ENCODE measurements at regions not wholly inside any gene's neighbourhood (a gene's known extent, or its start where the extent isn't known, plus 50 kb on each side); places are given as distances from the start of the nearest gene placed in this dataset.

GRCh38 chr1:17880449-17880848 is 125.3 kb downstream of the ACTL8 start:
- Histone ChIP-seq H3K14ac (ENCODE audit: insufficient read length) (no peak overlapping the region), H3K4me1 (replicated peaks in 1 of 4; ENCODE audit: control insufficient read depth in 3 of 4, insufficient read depth in 4 of 4, low read length in 3 of 4) (peaks cover 0 to 2% (median 0%) of the 10 kb centered on the region in 4 experiments; a peak in 1 of 7 replicates), H2BK15ac (ENCODE audit: low read length) (no peak overlapping the region), H2BK120ac (replicated peaks; ENCODE audit: low read depth, low read length) (no peak overlapping the region), H3K9ac (replicated peaks in 1 of 4; ENCODE audit: extremely low read depth in 1 of 4, low read depth in 3 of 4, low read length in 3 of 4) (no peak overlapping the region), H3K79me1 (ENCODE audit: low read depth, low read length) (no peaks in the 10 kb centered on the region), H3K36me3 (ENCODE audit: control insufficient read depth in 2 of 4, insufficient read depth in 4 of 4, low read length in 3 of 4) (no peaks in the 10 kb centered on the region), H2BK20ac (ENCODE audit: low read length) (no peak overlapping the region), H3K23ac (ENCODE audit: insufficient read length) (no peak overlapping the region), H3K4me2 (ENCODE audit: insufficient read depth in 1 of 2, low read depth in 2 of 2, low read length in 2 of 2) (no peak overlapping the region), H2AK5ac (ENCODE audit: low read depth, low read length) (no peak overlapping the region), H2AFZ (ENCODE audit: low read length) (no peak overlapping the region), H4K5ac (ENCODE audit: insufficient read length, low read depth, low read length) (no peak overlapping the region), H2BK5ac (ENCODE audit: low read depth, low read length) (no peak overlapping the region), H4K8ac (ENCODE audit: extremely low read depth, insufficient read depth, low read length) (no peak overlapping the region), H3K4ac (replicated peaks; ENCODE audit: insufficient read length, low read depth, low read length) (no peak overlapping the region), H3K23me2 (ENCODE audit: low read depth, low read length) (peaks cover 5% of the 10 kb centered on the region; the same call in 1 of the 2 replicates), H4K91ac (replicated peaks; ENCODE audit: insufficient read length, low read length) (no peak overlapping the region), H3K4me3 (ENCODE audit: extremely low read depth in 1 of 4, insufficient read depth in 2 of 4, low read depth in 3 of 4, low read length in 4 of 4) (no peak overlapping the region), H3K79me2 (ENCODE audit: control insufficient read depth in 1 of 2, insufficient read depth in 2 of 2, low read length in 2 of 2) (no peaks in the 10 kb centered on the region), H3K27ac (ENCODE audit: low read depth, low read length) (no peak overlapping the region), H3K27me3 (replicated peaks in 1 of 4; ENCODE audit: control insufficient read depth in 3 of 4, extremely low read depth in 1 of 4, insufficient read depth in 3 of 4, low read length in 3 of 4) (no peaks in the 10 kb centered on the region; a peak in 1 of 7 replicates), H2BK12ac (ENCODE audit: low read depth, low read length) (no peak overlapping the region), H3K9me3 (ENCODE audit: insufficient read depth in 2 of 2, low read depth in 1 of 2, low read length in 1 of 2) (no peaks in the 10 kb centered on the region), H4K20me1 (replicated peaks in 1 of 2; ENCODE audit: control insufficient read depth in 1 of 2, insufficient read depth in 2 of 2, low read length in 2 of 2) (no peaks in the 10 kb centered on the region), H3K18ac (ENCODE audit: extremely low read depth, low read length) (no peak overlapping the region), H3K56ac (replicated peaks; ENCODE audit: insufficient read length, low read depth, low read length) (no peak overlapping the region)
- CTCF ChIA-PET (ENCODE audit: partially characterized antibody): interaction anchor here (1.7 kb wide), 1 partner anchor 38 kb away, joined by 3 read pairs; no protein-coding TSS in a partner anchor
- DNase-seq (ENCODE audit: low read depth in 1 of 2, low spot score in 2 of 2): no peak
- POLR2A ChIA-PET (ENCODE audit: partially characterized antibody): interaction anchor here (0.6 kb wide), 1 partner anchor 402 kb away, joined by 3 read pairs; no protein-coding TSS in a partner anchor
- no peak for FAIRE-seq
- 86% methylated on average over 10 of the region's 10 CpGs; no CpG with 5 or more reads in 1 of the 2 experiments for WGBS, 2 experiments (ENCODE audit: extremely low coverage in 1 of 2, insufficient coverage in 1 of 2, insufficient read length in 1 of 2, insufficient replicate concordance in 2 of 2, low coverage in 1 of 2, low lambda C conversion rate in 2 of 2, missing lambda C conversion rate in 1 of 2)
- TF ChIP-seq RFX5 (IDR thresholded peaks at IDR 0.05; ENCODE audit: borderline replicate concordance, low read depth, low read length): no peak
- TF ChIP-seq ZNF274 (IDR thresholded peaks at IDR 0.05; ENCODE audit: borderline replicate concordance, extremely low read depth, low read length): no peak
- no peak for TF ChIP-seq BRCA1 (IDR thresholded peaks at IDR 0.05; ENCODE audit: low read depth, low read length)
- no peak for TF ChIP-seq TAF1 (IDR thresholded peaks at IDR 0.05; ENCODE audit: low read depth, low read length)
- no peak for TF ChIP-seq HDAC2 (IDR thresholded peaks at IDR 0.05; ENCODE audit: borderline replicate concordance in 1 of 2, low read depth in 2 of 2, low read length in 2 of 2)
- no peak for TF ChIP-seq ATF3 (IDR thresholded peaks at IDR 0.05; ENCODE audit: insufficient read depth, low read depth, low read length)
- no peak for TF ChIP-seq CEBPB (IDR thresholded peaks at IDR 0.05; ENCODE audit: low read depth, low read length)
- TF ChIP-seq EZH2 (IDR thresholded peaks at IDR 0.05; ENCODE audit: low read depth, low read length, severe bottlenecking): no peak
- no peak for TF ChIP-seq EP300 (IDR thresholded peaks at IDR 0.05; ENCODE audit: borderline replicate concordance in 1 of 2, low read depth in 2 of 2, low read length in 2 of 2)
- TF ChIP-seq TAF7 (optimal IDR thresholded peaks at IDR 0.05; ENCODE audit: borderline replicate concordance, low read depth, low read length): no peak
- no peak for TF ChIP-seq SP4 (IDR thresholded peaks at IDR 0.05; ENCODE audit: low read length)
- no peak for TF ChIP-seq KDM1A (IDR thresholded peaks at IDR 0.05; ENCODE audit: borderline replicate concordance, low read length)
- TF ChIP-seq SP1 (IDR thresholded peaks at IDR 0.05; ENCODE audit: low read depth, low read length): no peak
